Breast epithelium (tissue), 4 donors: ENCODE measurements at regions not wholly inside any gene's neighbourhood (a gene's known extent, or its start where the extent isn't known, plus 50 kb on each side); places are given as distances from the start of the nearest gene placed in this dataset.

Source experiments
- DNase-seq, 2 donors: peaks; one replicate each; pipeline ENCODE4 v3.0.0-alpha.2; 2019; ENCODE audit warnings: low spot score in 2 of 2
- H3K27ac ChIP-seq, 2 donors: fragments of 200-600 bp; sonication (generic) in 1 of 2; one replicate each; pipeline ENCODE4 v1.5.1; 2016 to 2019; ENCODE audit warnings: mild to moderate bottlenecking in 1 of 2
- H3K27me3 ChIP-seq, 2 donors: fragments of 200-600 bp; sonication (generic) in 1 of 2; one replicate each; pipeline versions ENCODE4 v1.5.1 to v1.6.0; 2017 to 2019; ENCODE audit warnings: control low read depth in 1 of 2, mild to moderate bottlenecking in 1 of 2
- H3K36me3 ChIP-seq: fragments of 200-600 bp; one replicate; pipeline ENCODE4 v1.5.1; 2019
- H3K4me1 ChIP-seq, 2 donors: fragments of 200-600 bp; sonication (generic); one replicate each; pipeline ENCODE4 v1.5.1; 2016 to 2019; ENCODE audit warnings: control low read depth in 1 of 2
- H3K4me3 ChIP-seq, 3 donors: fragments of 200-600 bp; sonication (generic); 1 replicate in 2 of 3; 2 replicates in 1 of 3; pipeline ENCODE4 v1.5.1; 2016 to 2019; ENCODE audit warnings: mild to moderate bottlenecking in 3 of 3, moderate library complexity in 2 of 3
- H3K9me3 ChIP-seq, 2 donors: fragments of 200-600 bp; sonication (generic) in 1 of 2; one replicate each; pipeline ENCODE4 v1.5.1; 2016 to 2019; ENCODE audit warnings: control low read depth in 1 of 2
- CTCF ChIP-seq, 3 donors: fragments of 450-650 bp; IDR thresholded peaks; one replicate each; pipeline ENCODE4 v1.5.1; 2016 to 2017; ENCODE audit warnings: antibody characterized with exemption in 3 of 3, mild to moderate bottlenecking in 3 of 3, moderate library complexity in 3 of 3
- POLR2A ChIP-seq: fragments of 450-650 bp; IDR thresholded peaks from one replicate; pipeline ENCODE4 v1.6.1; 2016; ENCODE audit warnings: antibody characterized with exemption, mild to moderate bottlenecking, moderate library complexity
- POLR2AphosphoS5 ChIP-seq, 3 donors: sonication (generic); formaldehyde crosslinking; IDR thresholded peaks; one replicate each; pipeline ENCODE4 v1.6.1; 2017; ENCODE audit warnings: antibody characterized with exemption in 3 of 3
- intact Hi-C: fragments of 100-400 bp; cut with DNase I; formaldehyde crosslinking; loops from one replicate; pipeline ENCODE4 v1.15.1; 2023; ENCODE audit warnings: low total_unique reads

GRCh38 chr9:92196909-92197308 lies 81.7 kb upstream of the SPTLC1 start:
- Histone ChIP-seq H3K4me3 (no peak overlapping the region), H3K9me3 (peaks cover 0 to 11% of the 10 kb centered on the region in 2 donors), H3K27me3 (no peaks in the 10 kb centered on the region), H3K27ac (no peak overlapping the region), H3K4me1 (no peaks in the 10 kb centered on the region), H3K36me3 (no peaks in the 10 kb centered on the region)
- DNase-seq = no peak
- intact Hi-C loops = no loop called here
- TF ChIP-seq POLR2AphosphoS5 (IDR thresholded peaks at IDR 0.05) = no peak
- TF ChIP-seq CTCF (IDR thresholded peaks at IDR 0.05) = no peak
- no peak for TF ChIP-seq POLR2A

- no peaks in the 10 kb centered on the region for H3K4me1 ChIP-seq
- intact Hi-C loops = no loop called here
- TF ChIP-seq POLR2A = no peak
- TF ChIP-seq POLR2AphosphoS5 (IDR thresholded peaks at IDR 0.05) = no peak
- no peak for TF ChIP-seq CTCF (IDR thresholded peaks at IDR 0.05)
- no peak overlapping the region for H3K27ac ChIP-seq
- no peaks in the 10 kb centered on the region for H3K36me3 ChIP-seq
- peaks cover 0 to 11% of the 10 kb centered on the region in 2 donors for H3K9me3 ChIP-seq
- H3K27me3 ChIP-seq = no peaks in the 10 kb centered on the region
- DNase-seq = no peak
- no peak overlapping the region for H3K4me3 ChIP-seq
Observed at GRCh38 chr9:92196400-92196799, 81.2 kb upstream of the SPTLC1 start.

GRCh38 chr9:92191801-92192200 lies 76.6 kb upstream of the SPTLC1 start:
- Histone ChIP-seq H3K27me3 (no peaks in the 10 kb centered on the region), H3K9me3 (no peaks in the 10 kb centered on the region), H3K4me3 (no peak overlapping the region), H3K27ac (no peak overlapping the region), H3K36me3 (no peaks in the 10 kb centered on the region), H3K4me1 (no peaks in the 10 kb centered on the region)
- no peak for DNase-seq
- no peak for TF ChIP-seq CTCF (IDR thresholded peaks at IDR 0.05)
- TF ChIP-seq POLR2A = no peak
- no peak for TF ChIP-seq POLR2AphosphoS5 (IDR thresholded peaks at IDR 0.05)
- intact Hi-C loops = no loop called here

GRCh38 chr9:92190536-92190790 lies 75.2 kb upstream of the SPTLC1 start:
- intact Hi-C loops = no loop called here
- no peaks in the 10 kb centered on the region for H3K9me3 ChIP-seq
- no peaks in the 10 kb centered on the region for H3K27me3 ChIP-seq
- no peaks in the 10 kb centered on the region for H3K36me3 ChIP-seq
- no peak for DNase-seq
- no peaks in the 10 kb centered on the region for H3K4me1 ChIP-seq
- TF ChIP-seq CTCF (IDR thresholded peaks at IDR 0.05) (no peak), POLR2AphosphoS5 (IDR thresholded peaks at IDR 0.05) (no peak), POLR2A (no peak)
- no peak overlapping the region for H3K27ac ChIP-seq
- no peak overlapping the region for H3K4me3 ChIP-seq

- no peaks in the 10 kb centered on the region for H3K27me3 ChIP-seq
- no peak for TF ChIP-seq POLR2AphosphoS5 (IDR thresholded peaks at IDR 0.05)
- TF ChIP-seq CTCF (IDR thresholded peaks at IDR 0.05) = no peak
- no peak for TF ChIP-seq POLR2A
- H3K9me3 ChIP-seq = no peaks in the 10 kb centered on the region
- H3K4me1 ChIP-seq = no peaks in the 10 kb centered on the region
- H3K4me3 ChIP-seq = no peak overlapping the region
- intact Hi-C loops = no loop called here
- no peaks in the 10 kb centered on the region for H3K36me3 ChIP-seq
- H3K27ac ChIP-seq = no peak overlapping the region
- DNase-seq = no peak
Observed at GRCh38 chr9:92189782-92190535, 74.7 kb upstream of the SPTLC1 start.
